Glomerular visceral epithelial cell (primary cell): ENCODE measurements at regions not wholly inside any gene's neighbourhood (a gene's known extent, or its start where the extent isn't known, plus 50 kb on each side); places are given as distances from the start of the nearest gene placed in this dataset.

Experiments used
- DNase-seq: peaks from one replicate; pipeline ENCODE4 v3.0.0-alpha.2; 2016; ENCODE audit errors: extremely low spot score

- peak; percentile 92 for DNase-seq
Observed at GRCh38 chr12:66066137-66066928, 64.2 kb downstream of the LLPH start.

GRCh38 chr12:66065641-66066136 is 64.9 kb downstream of the LLPH start:
- DNase-seq, result peak; percentile 26

DNA sequence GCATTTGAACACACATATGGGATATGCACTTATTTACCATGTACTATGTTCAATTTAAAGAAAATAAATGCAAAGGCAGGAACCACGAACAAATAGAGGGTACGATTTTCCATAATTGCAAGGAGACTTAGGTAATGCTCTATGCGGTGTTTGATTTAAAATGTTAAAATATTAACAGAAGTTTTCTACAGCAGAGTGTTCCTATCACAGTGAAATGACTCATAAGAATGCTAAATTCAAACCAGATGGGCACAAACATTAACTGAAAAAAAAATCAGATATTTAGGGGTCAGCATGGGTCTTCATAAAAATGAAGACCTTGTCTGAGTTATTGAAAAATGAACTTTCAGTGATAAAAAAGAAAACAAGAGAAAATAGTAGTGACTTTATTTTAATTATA is 65.4 kb downstream of the LLPH start:
- DNase-seq, result no peak

GRCh38 chr12:66063916-66064315 is 66.6 kb downstream of the LLPH start:
- DNase-seq, result no peak

DNA sequence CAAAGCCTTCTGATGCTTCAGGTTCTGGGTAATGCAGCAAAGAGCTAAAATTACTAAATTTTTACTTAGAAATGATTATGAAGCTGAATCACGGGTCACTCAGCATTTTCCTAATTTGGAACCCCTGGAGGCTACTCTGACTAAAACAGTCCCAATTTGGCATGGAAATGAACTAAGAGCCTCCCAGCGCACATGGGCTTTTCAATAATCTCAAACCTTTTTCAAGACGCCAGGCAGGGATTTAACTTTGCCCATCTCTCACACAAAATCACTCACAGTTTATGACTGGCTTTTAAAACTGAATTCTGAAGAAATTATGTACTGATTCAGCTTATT is 68.3 kb downstream of the LLPH start:
- no peak for DNase-seq

- DNase-seq, result no peak
Observed at GRCh38 chr12:66061557-66062289, 68.8 kb downstream of the LLPH start.

GRCh38 chr12:66061076-66061475 is 69.5 kb downstream of the LLPH start:
- no peak for DNase-seq

DNA sequence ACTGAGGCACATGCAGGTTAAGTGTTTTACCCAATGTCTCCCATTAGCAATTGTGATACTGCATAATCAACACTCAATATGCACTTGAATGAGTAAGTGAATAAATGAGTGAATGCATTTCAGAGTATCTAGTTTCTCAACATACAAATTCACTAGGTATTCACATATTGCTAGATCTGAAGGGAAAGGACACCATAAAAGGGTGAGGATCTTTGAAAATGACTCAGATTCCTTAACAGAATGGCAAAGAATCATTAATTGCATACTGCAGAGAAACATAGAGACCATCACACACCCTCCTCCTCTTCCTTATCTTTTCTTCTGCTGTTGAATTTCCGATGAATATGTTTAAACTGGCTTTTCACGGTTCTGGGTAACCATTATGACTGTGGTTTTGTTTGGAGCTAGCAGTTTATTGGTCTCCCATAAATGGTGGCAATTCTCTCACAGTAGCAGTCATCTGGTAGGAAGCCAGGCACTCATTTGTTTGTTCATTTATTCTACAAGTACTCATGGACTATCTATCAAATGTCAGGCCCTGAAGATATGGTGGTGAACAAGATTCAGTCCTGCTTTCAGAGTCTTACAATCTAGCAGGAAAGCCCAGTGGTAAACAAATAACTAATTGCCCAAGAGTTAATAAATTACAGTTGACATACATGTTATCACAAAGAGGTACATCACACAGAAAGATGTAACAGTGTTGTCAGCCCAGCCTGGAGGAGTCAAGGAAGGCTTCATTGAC is 70.2 kb downstream of the LLPH start:
- no peak for DNase-seq

DNA sequence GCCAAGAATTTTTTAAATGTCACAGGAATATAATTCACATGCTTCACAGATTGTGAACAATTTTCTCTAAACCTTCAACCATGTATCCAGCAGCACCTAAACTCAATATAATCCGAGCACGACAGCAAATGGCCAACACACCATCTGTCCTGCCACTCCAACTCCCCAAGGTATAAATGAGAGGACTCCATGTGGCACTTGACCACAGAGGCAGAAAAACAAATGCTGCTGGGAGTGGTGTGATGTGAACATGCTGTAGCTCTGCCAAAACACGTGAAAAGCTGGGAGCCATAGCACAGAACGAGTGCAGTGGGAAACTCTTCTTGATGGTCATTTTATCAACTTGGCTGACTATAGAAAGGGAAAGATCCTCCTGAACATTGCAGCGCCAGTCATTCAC is 70.9 kb downstream of the LLPH start:
- no peak for DNase-seq

- DNase-seq, result no peak
Observed at GRCh38 chr12:66058554-66058953, 72.0 kb downstream of the LLPH start.

DNA sequence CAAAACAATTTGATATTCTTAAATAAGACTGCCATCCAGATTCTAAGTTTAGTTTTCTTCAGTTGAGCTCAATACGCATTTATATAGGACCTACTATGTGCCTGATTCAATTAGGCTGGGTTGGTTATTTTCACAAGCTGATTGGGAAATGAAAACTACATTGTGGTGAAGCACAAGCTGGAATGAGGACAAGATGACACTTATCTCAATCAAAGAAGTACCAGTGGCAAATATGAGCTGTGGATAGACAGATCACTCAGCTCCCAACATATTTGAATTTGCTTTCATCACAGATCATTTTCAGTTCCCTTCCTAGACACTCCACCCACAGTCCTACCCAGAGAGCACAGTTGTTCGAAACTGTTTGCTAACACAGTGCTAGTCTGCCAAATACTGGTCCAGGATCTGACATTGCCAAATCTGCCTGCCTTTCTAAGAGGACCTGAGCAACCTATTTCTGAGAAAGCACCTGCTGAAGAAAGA is 74.7 kb downstream of the LLPH start:
- no peak for DNase-seq

GRCh38 chr12:66052988-66053615 is 77.4 kb downstream of the LLPH start:
- no peak for DNase-seq

DNA sequence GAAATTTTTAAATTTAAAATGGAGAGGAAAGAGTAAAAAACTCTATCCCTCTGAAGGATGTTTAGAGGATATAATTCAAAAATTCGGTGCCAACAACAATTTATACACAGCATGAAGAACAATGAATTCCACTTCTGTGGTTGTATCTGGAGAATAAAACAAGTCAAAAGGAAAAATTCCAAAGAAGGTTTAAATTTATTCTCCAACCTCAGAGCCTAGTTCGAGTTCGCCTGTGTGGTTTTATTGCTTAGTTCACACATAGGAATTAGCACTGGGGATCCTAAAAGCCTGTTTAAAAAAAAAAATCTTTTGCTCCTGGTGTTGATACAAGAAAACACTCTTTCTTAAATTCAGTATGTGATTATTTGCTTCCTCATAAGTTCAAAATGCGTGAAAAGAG is 79.2 kb downstream of the LLPH start:
- DNase-seq, result no peak

GRCh38 chr12:66050610-66051009 is 79.9 kb downstream of the LLPH start:
- DNase-seq, result no peak

DNA sequence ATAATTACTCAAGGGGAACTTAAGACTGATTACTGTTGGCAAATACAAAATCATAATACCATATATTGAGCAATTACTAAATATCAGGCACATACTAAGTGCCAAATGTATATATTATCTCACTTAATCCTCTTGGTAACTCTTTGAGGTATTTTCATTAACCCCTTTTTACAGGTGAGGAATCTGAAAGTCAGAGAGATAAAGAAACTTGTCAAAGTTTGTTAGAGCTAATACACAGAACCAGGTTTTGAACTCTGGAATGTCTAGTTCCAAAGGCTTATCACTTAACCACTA is 80.3 kb downstream of the LLPH start:
- no peak for DNase-seq

DNA sequence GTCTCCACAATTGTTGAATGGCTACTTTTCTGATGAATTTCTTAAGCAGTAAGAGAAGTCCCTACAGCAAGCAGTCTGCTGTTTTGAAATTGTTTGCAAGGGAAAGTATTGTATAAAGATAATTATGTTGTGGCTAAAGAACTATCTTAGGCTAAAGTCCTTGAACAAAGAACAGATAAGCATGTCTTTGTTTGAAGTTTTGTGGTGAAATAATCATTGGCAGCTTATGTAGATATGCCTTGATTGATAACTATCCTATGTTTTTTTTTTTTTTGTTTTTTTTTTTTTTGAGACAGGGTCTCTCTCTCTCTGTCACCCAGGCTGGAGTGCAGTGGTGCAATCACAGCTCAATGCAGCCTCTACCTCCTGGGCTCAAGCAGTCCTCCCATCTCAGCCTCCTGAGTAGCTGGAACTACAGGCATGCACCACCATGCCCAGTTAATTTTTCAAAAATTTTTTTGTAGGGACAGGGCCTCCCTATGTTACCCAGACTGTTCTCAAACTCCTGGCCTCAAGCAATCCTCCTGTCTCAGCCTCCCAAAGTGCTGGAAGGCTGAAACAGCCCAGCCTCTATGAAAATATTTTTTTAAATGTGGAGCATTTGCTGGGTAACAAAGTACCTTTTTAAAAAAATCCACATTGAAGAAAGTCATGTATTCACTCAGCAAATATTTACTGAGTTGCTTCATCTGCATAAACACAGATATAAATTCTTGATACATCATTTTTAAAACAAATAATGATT is 80.8 kb downstream of the LLPH start:
- DNase-seq, result no peak

GRCh38 chr12:66048835-66049537 is 81.6 kb downstream of the LLPH start:
- no peak for DNase-seq

DNA sequence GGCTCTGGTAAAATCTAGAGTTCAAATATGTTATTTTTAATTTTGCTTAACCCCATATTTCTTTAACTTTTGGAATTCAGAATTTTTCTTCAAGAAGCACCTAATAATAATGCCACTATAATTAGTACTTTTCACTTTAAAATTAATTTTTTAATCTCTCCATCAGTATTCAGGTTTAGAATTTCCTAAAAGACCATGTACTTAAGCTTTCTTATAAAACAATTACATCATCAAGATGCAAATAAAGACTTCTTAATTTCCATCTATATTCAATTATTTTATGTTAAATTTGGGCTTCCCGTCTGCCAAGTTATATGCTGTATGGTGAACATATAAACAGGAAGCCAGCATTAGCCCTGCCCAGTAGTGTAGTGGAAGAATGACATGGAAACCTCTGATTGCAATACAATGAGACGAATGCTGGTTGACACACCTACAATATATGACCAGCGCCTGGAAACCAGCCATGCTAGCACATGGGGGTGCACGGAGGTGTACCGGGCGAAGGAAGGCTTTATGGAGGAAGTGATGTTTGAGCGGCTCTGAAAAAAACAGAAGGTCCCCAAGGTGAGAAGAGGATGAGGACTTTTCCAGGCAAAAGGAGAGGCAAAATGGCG is 82.2 kb downstream of the LLPH start:
- DNase-seq, result no peak

GRCh38 chr12:66047411-66048021 is 83.0 kb downstream of the LLPH start:
- DNase-seq, result no peak

- DNase-seq, result no peak
Observed at GRCh38 chr12:66045506-66045905, 85.0 kb downstream of the LLPH start.
